ENCODE measurements at regions not wholly inside any gene's neighbourhood (a gene's known extent, or its start where the extent isn't known, plus 50 kb on each side); places are given as distances from the start of the nearest gene placed in this dataset.

GRCh38 chr5:128681096-128681495 lies 143.1 kb upstream of the FBN2 start:
- TF ChIP-seq, protein P1, sequence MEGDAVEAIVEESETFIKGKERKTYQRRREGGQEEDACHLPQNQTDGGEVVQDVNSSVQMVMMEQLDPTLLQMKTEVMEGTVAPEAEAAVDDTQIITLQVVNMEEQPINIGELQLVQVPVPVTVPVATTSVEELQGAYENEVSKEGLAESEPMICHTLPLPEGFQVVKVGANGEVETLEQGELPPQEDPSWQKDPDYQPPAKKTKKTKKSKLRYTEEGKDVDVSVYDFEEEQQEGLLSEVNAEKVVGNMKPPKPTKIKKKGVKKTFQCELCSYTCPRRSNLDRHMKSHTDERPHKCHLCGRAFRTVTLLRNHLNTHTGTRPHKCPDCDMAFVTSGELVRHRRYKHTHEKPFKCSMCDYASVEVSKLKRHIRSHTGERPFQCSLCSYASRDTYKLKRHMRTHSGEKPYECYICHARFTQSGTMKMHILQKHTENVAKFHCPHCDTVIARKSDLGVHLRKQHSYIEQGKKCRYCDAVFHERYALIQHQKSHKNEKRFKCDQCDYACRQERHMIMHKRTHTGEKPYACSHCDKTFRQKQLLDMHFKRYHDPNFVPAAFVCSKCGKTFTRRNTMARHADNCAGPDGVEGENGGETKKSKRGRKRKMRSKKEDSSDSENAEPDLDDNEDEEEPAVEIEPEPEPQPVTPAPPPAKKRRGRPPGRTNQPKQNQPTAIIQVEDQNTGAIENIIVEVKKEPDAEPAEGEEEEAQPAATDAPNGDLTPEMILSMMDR (IDR thresholded peaks at IDR 0.05), result no peak
- no peak for TF ChIP-seq POLR2A (IDR thresholded peaks at IDR 0.05)

Data from esophagus squamous epithelium (tissue), 4 donors.